ENCODE measurements at regions not wholly inside any gene's neighbourhood (a gene's known extent, or its start where the extent isn't known, plus 50 kb on each side); places are given as distances from the start of the nearest gene placed in this dataset.

DNA sequence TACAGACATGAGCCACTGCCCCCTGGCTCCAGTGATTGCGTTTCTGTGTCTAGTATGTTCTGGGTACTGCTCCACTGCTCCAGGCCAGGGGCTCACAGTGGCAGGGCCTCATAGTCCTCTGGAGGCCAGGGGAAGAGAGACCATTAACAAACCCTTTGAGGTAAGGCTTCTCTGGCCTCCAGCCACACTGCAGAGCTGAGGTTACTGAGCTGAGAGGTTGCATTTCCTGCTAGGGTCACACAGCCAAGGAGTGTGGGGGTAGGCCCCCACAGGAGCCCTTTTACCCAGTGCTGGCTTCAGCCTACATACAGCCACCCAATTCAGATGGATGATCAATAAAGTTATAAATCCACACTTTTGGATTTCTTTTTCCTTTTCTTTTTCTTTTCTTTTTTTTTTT, 50.4 kb upstream of the DLX4 start:
- TF ChIP-seq CTCF (IDR thresholded peaks at IDR 0.05; ENCODE audit: insufficient read depth, missing control alignments) = no peak
- FAIRE-seq = no peak

More for the DNA sequence above, 50.4 kb upstream of the DLX4 start:
- no peak for DNase-seq (ENCODE audit: insufficient read length, low spot score)
